SK-N-SH (cell line): ENCODE measurements at regions not wholly inside any gene's neighbourhood (a gene's known extent, or its start where the extent isn't known, plus 50 kb on each side); places are given as distances from the start of the nearest gene placed in this dataset.

Source experiments
- FOXJ3 ChIP-seq: sonication (generic); formaldehyde crosslinking; IDR thresholded peaks from 2 replicates; pipeline ENCODE4 v1.5.1; 2020; ENCODE audit warnings: mild to moderate bottlenecking, missing genetic modification reagents
- GABPA ChIP-seq: IDR thresholded peaks from 2 replicates; pipeline ENCODE4 v1.4.0; 2012; ENCODE audit warnings: low read depth, mild to moderate bottlenecking
- MEF2A ChIP-seq: IDR thresholded peaks from 2 replicates; pipeline ENCODE4 v1.4.0; 2012; ENCODE audit warnings: low read depth, borderline replicate concordance
- POLR2AphosphoS5 ChIP-seq: IDR thresholded peaks from 2 replicates; pipeline ENCODE4 v1.6.1; 2012; ENCODE audit warnings: low read depth, low read length
- RFX5 ChIP-seq: IDR thresholded peaks from 2 replicates; pipeline ENCODE4 v1.6.1; 2012; ENCODE audit warnings: mild to moderate bottlenecking, improper control_type of control experiment, low read length
- TF ChIP-seq, protein P1 (sequence below): fragments of 200-600 bp; sonication (generic); IDR thresholded peaks from 2 replicates; pipeline ENCODE4 v1.6.1; 2017; ENCODE audit warnings: antibody characterized with exemption, mild to moderate bottlenecking, moderate library complexity

DNA sequence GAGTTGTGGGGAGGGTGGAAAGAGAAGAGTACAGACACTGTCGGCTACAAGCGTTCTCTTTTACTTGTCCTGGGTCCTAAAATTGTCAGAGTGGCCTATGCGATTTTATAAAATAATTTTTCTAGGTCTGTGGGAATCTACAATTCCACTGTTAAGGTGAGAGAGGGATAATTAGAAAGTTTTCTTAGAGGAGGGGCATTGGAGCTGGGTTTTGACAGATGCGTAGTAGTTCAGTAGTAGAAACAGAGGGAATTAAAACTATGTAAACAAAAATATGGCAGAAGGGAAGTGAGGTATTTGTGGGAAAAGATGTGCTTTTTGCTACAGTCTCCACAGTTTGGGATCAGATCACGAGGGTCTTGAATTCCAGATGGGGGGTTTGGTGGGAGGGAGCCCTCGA lies 129.1 kb upstream of the SHB start:
- TF ChIP-seq GABPA: no peak
- TF ChIP-seq POLR2AphosphoS5: no peak
- TF ChIP-seq, protein P1, sequence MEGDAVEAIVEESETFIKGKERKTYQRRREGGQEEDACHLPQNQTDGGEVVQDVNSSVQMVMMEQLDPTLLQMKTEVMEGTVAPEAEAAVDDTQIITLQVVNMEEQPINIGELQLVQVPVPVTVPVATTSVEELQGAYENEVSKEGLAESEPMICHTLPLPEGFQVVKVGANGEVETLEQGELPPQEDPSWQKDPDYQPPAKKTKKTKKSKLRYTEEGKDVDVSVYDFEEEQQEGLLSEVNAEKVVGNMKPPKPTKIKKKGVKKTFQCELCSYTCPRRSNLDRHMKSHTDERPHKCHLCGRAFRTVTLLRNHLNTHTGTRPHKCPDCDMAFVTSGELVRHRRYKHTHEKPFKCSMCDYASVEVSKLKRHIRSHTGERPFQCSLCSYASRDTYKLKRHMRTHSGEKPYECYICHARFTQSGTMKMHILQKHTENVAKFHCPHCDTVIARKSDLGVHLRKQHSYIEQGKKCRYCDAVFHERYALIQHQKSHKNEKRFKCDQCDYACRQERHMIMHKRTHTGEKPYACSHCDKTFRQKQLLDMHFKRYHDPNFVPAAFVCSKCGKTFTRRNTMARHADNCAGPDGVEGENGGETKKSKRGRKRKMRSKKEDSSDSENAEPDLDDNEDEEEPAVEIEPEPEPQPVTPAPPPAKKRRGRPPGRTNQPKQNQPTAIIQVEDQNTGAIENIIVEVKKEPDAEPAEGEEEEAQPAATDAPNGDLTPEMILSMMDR: no peak
- TF ChIP-seq FOXJ3 (CRISPR knock-in tag): no peak
- TF ChIP-seq RFX5: no peak
- TF ChIP-seq MEF2A: no peak
